ENCODE measurements at regions not wholly inside any gene's neighbourhood (a gene's known extent, or its start where the extent isn't known, plus 50 kb on each side); places are given as distances from the start of the nearest gene placed in this dataset.
"Not testable (repeated sequence)": the region's sequence is repeated elsewhere in the genome, so short reads cannot be mapped to it uniquely, and the experiment has no call there.

- no peak for DNase-seq
Measured at GRCh38 chr13:75175575-75175974, 306.4 kb downstream of the TBC1D4 start.

- not testable (repeated sequence) for DNase-seq
Measured at GRCh38 chr13:75175097-75175496, 306.9 kb downstream of the TBC1D4 start.

DNA sequence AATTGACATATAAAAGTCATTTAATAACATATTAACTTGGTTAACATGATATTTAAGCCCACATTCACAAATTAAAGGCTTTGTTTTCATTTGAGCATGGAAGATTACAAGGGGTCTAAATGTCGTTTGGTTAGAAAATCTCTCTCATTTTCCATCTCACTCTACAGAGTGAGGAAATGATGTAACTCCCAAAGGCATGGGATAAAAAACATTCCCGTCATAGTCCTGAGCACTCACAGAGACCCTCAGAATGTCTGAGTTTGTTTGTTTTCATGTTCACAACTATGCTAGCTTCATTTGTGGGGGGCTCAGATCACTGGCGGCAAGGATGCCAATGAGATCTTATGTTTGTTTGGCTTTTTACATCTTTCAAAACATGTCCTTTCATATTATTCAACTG lies 307.5 kb downstream of the TBC1D4 start:
- DNase-seq = no peak

GRCh38 chr13:75173457-75174356 lies 308.3 kb downstream of the TBC1D4 start:
- no peak for DNase-seq

DNA sequence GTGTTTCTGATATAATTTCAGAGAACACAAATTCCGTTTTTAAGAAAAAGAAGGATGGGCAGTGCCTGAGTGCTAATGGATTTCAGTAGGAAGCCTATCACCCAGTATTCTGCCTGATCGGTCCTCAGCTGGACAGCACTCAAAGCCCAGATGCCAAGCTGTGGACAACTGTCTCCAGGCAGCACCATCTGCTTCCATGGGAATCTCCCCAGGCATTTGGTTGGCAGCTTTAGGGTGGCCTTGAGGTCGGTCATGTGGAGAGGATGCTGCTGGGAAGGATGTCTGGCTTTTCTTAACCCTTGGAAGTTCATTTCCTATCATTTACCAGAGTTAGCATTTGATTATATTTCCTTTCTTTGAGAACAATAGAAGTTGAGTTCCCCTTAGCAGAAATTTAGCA lies 311.7 kb downstream of the TBC1D4 start:
- no peak for DNase-seq

DNA sequence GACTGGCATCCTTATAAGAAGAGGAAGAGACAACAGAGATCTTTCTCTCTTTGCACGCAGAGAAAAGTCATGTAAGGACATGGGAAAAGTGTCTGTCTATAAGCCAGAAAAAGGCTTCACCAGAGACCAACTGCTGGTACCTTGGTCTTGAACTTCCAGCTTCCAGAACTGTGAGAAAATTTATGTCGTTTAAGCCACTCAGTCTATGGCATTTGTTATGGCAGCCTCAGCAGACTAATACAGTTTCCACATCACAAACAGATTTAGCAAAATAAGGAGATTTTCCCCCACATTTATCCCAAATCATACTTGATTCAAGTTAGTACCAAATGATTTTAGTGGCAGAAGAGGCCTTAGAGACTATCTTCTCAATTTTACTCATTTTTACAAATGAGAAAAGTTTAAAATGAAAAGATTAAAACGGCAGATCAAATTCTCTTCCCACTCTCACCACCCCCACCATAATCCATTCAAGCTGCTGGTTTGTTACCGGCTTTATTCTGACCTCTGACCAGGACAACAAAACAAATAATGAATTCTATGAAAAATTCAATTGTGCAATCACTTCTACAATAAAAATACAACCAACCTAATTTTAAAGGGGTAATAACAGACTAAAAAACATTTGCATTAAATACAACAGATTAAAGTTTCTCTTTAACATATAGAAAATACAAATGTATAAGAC lies 316.3 kb downstream of the TBC1D4 start:
- no peak for DNase-seq

GRCh38 chr13:75161804-75162203 lies 320.2 kb downstream of the TBC1D4 start:
- no peak for DNase-seq

DNA sequence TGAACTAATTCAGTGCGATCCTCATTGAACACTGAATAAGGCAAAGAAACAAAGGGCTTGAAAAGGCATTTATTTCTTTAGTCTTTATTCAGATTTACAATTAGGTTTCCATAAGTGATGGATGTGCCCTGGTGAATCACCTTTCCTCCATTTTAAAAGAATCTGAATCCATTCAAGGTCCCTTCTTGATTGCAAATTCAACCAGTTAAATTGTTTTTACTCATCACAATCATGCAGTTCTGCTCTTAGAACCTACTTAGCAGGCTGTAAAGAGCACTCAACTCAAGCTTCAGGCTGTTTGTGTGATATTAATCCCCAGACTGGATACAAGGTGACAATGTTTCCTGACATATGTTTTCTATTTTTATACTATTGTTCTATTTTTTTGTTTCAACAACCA lies 321.0 kb downstream of the TBC1D4 start:
- DNase-seq = no peak

DNA sequence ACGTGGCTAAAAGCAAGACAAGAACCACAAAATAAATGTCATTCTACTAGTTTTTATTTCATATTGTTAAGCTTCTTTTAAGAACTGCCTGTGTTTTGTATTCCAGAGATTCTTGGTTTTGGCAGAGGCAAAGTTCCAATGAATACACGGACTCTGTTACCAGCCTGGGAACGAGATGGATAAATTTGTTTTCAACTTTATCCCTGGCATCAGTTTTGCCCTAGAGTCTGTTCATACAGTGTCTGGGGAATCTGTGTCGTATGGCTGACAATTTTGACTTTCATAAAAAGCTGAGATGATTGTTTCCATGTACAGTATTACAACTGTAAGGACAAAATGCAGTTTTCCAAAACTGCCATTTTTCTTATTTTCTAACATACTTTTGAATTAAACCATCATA lies 327.6 kb downstream of the TBC1D4 start:
- no peak for DNase-seq

- no peak for DNase-seq
Measured at GRCh38 chr13:75153834-75154233, 328.1 kb downstream of the TBC1D4 start.

- DNase-seq = no peak
Measured at GRCh38 chr13:75153386-75153785, 328.6 kb downstream of the TBC1D4 start.

DNA sequence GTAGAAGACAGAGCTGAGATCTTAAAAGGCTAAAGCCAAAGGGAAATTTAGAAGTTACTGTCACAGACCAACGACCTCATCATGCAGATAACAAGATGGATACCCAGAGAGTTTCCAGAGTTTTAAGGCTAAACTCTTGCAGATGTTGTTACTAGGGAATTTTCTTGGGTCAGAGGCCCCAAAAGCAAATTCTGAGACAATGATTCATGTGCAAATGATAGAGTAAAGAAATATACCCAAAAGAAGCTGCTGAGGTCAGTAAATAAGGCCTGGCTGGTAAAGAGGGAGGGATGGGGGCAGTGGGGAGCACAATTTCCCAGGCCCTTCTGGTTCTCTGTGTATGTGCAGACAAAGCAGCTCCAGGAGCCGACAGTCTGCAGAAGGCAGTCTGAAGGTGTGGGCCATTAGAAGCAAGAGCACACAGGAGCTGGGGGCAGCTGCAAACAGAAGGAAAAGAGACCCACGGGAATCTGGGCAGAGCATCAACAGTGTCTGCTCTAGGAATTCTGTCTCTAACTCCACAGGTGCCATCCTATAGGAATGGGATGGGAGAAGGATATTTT lies 330.8 kb downstream of the TBC1D4 start:
- DNase-seq = no peak

- no peak for DNase-seq
Measured at GRCh38 chr13:75149776-75150175, 332.2 kb downstream of the TBC1D4 start.

- DNase-seq = no peak
Measured at GRCh38 chr13:75147946-75148345, 334.0 kb downstream of the TBC1D4 start.

DNA sequence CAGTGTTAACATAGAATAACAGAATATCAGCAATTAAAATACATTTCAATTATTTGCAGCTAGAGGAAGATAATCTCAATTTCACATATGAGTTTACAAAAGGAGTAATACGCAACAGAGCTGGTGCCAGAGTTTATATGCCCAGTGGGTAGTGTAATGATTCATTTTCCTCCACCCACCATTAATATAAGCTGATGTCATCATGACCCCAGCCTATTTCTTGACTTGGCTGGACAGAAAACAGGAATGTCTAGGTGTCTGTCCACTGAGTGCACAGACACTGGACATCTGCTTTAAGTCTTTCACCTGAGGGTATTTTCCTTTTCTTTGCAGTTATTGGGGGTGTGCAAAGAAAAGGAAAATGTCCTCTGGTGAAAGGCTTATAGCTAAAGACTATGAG lies 335.5 kb downstream of the TBC1D4 start:
- DNase-seq = no peak

GRCh38 chr13:75145927-75146326 lies 336.0 kb downstream of the TBC1D4 start:
- no peak for DNase-seq

GRCh38 chr13:75139291-75139690 lies 342.7 kb downstream of the TBC1D4 start:
- DNase-seq = no peak

DNA sequence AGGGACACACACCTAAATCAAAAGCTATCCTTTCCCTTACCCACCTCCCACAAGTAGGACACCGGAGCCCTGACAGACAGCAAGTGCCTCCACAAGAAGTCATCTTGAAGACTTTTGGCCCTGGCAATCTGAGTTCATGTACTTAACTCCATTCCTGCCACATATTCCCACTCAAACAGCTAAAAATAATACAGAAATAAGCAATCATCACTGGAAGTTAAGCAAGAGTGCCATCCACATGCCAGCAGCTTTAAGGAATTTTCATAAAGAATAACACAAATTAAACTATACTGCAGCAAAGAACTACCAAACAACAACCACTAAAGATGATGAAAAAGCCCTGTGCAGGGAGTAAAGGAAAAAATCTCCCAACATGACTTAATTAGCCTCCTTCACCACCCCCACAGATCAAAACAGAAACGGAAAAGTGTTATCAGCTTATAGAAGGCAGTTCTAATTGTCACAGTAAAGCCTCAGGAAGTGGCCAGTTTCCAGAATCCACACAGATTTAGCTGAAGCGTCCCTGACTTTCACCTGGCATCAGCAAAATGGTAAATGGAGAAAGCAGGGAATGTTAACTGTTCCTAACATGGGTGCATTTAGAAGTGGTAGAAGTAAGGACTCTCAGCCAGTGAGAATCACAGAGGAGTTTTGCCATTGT lies 343.9 kb downstream of the TBC1D4 start:
- no peak for DNase-seq

GRCh38 chr13:75136151-75136550 lies 345.8 kb downstream of the TBC1D4 start:
- DNase-seq = no peak

GRCh38 chr13:75135325-75135825 lies 346.6 kb downstream of the TBC1D4 start:
- DNase-seq = no peak

DNA sequence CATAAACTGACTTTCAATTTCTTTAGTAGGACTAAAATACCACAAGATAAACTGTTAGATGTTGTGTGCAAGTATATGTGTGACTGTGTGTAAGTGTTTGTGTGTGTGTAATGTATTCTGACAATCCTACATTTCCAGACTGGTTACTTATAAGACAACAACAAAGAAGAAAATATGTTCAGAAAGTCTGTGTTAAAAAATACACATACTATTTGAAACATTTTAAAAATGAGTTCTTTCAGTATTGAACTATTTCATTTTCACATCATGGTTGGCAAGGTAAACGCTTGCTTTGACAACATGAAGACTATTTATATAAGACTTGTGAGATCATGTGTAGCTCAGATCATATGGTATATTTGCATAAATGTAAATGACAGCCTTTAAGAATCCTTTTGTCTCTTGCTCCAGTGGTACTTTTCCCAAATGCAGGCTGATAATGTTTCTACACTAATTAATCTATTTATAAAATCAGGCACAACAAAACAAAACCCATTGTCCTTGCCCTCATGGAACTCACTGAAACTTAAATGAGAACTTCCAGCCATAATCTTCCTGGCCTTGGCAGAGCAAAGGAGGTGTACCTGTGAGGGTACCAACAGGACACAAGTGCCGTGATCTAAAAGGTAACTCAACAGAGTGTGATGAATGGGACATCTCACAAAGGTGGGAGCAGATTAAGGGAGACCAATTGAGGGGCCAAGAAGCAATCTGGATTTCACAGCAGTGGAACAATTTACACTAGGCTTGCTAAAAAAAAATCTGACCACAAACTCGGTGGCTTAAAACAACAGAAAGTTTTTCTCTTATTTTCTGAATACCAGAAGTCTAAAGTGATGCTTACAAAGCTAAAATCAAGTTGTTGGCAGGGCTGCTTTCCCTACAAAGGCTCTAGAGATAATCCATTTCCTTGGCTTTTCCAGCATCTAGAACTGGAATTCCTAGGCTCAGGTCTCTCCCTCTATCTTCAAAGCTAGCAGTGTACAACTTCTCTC lies 349.0 kb downstream of the TBC1D4 start:
- no peak for DNase-seq

DNA sequence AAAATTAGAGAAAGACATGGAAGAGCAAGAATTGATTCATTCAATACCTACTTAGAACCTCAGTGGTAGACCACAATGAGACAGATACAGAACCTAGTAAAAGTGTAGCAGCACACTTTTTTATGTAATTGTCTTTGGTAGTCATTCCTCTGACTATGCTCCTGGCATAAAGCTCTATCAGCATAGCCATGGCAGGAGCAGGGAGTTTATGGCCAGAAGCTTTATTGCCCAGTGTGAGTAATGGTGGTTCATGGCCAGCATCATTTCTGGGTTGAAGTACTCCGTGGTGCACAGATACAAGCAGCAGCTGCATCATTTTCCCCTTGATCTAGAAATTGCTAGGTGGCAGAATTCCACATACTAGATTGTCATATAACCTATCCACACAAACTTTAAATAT lies 352.6 kb downstream of the TBC1D4 start:
- DNase-seq = no peak
